GM12878 (cell line): ENCODE measurements at regions not wholly inside any gene's neighbourhood (a gene's known extent, or its start where the extent isn't known, plus 50 kb on each side); places are given as distances from the start of the nearest gene placed in this dataset.

Source experiments
- ATAC-seq: fragments of 200-7000 bp; cut with Tn5 transposase; 3 replicates; pipeline ENCODE4 v1.9.1; 2020; ENCODE audit warnings: mild to moderate bottlenecking, moderate library complexity
- BruUV-seq: library from RNA; stranded (reverse); fragments of 400-500 nt; replicated peaks from 2 replicates; lab custom pipeline; 2021; lab: Mats Ljungman, UMichigan
- CTCF ChIA-PET: fragments of 300-600 bp; sonication (Branson Sonifier 250); formaldehyde crosslinking; extraction: SDS; loops from one replicate; lab custom pipeline; 2021; ENCODE audit warnings: inconsistent platforms; lab: Yijun Ruan, JAX
- POLR2A ChIA-PET: fragments of 350-600 bp; formaldehyde crosslinking; extraction: SDS; loops from one replicate; lab custom pipeline; 2021; ENCODE audit warnings: inconsistent platforms; lab: Charles Lee
- RAD21 ChIA-PET: fragments of 300-600 bp; sonication (Branson Sonifier 250); formaldehyde crosslinking; loops from one replicate; lab custom pipeline; 2023; ENCODE audit warnings: antibody characterized with exemption; ENCODE audit not compliant: unreplicated experiment; lab: Charles Lee
- SMC1A ChIA-PET: fragments of 300-600 bp; sonication (Branson Sonifier 250); formaldehyde crosslinking; loops from one replicate; lab custom pipeline; 2023; ENCODE audit not compliant: unreplicated experiment, uncharacterized antibody; lab: Charles Lee
- DNase-seq: peaks from one replicate; pipeline ENCODE4 v3.0.0-alpha.2; 2011; ENCODE audit warnings: low read depth, low spot score
- FAIRE-seq: peaks from 3 replicates; lab custom pipeline; 2011; peaks lifted over from hg19 to GRCh38; lab: Jason Lieb, UNC
- H2AFZ ChIP-seq: 2 replicates; pipeline ENCODE4 v1.6.0; 2011; ENCODE audit warnings: low read depth, low read length, control low read depth; ENCODE audit not compliant: control insufficient read depth
- H3K27ac ChIP-seq: 2 replicates; pipeline ENCODE4 v1.5.1; 2011; ENCODE audit warnings: control low read depth; ENCODE audit not compliant: control insufficient read depth, insufficient read depth
- H3K27me3 ChIP-seq, 2 experiments: replicated peaks in 1 of 2; 2 replicates each; pipeline versions ENCODE4 v1.6.0 to v1.6.1; 2011; ENCODE audit warnings: low read length in 1 of 2; ENCODE audit not compliant: control insufficient read depth in 2 of 2, insufficient read depth in 2 of 2
- H3K36me3 ChIP-seq, 2 experiments: 2 replicates each; pipeline ENCODE4 v1.5.1; 2011; ENCODE audit warnings: low read length in 1 of 2; ENCODE audit not compliant: control insufficient read depth in 2 of 2, insufficient read depth in 2 of 2
- H3K4me1 ChIP-seq: 2 replicates; pipeline ENCODE4 v1.6.1; 2011; ENCODE audit warnings: mild to moderate bottlenecking, low read length, moderate library complexity, mixed read lengths; ENCODE audit not compliant: control insufficient read depth, insufficient read depth
- H3K4me2 ChIP-seq: 2 replicates; pipeline ENCODE4 v1.6.0; 2011; ENCODE audit warnings: control low read depth; ENCODE audit not compliant: control insufficient read depth, insufficient read depth
- H3K4me3 ChIP-seq: fragments of 200-600 bp; sonication (generic); 2 replicates; pipeline ENCODE4 v1.5.1; 2016
- H3K79me2 ChIP-seq: 2 replicates; pipeline ENCODE4 v1.6.0; 2011; ENCODE audit warnings: low read length; ENCODE audit not compliant: control insufficient read depth, insufficient read depth
- H3K9ac ChIP-seq: 2 replicates; pipeline ENCODE4 v1.8.0; 2011; ENCODE audit warnings: low read length, control low read depth, mixed read lengths; ENCODE audit not compliant: control insufficient read depth, insufficient read depth
- H3K9me3 ChIP-seq: replicated peaks from 3 replicates; pipeline ENCODE4 v1.5.1; 2011; ENCODE audit warnings: mild to moderate bottlenecking, low read length; ENCODE audit not compliant: control insufficient read depth, insufficient read depth
- H4K20me1 ChIP-seq: 2 replicates; pipeline ENCODE4 v1.6.0; 2011; ENCODE audit not compliant: control insufficient read depth, insufficient read depth
- CEBPB ChIP-seq, 2 experiments: fragments of 150-350 bp in 1 of 2; IDR thresholded peaks; 2 replicates each; pipeline ENCODE4 v1.6.1; 2012 to 2014; ENCODE audit warnings: low read depth in 2 of 2, low read length in 2 of 2, borderline replicate concordance in 1 of 2, inconsistent platforms in 1 of 2
- E2F4 ChIP-seq: IDR thresholded peaks from 2 replicates; pipeline ENCODE4 v1.6.1; 2012; ENCODE audit warnings: low read depth, low read length, improper control_type of control experiment
- EED ChIP-seq: sonication (generic); IDR thresholded peaks from 2 replicates; pipeline ENCODE4 v1.6.1; 2016; ENCODE audit warnings: antibody characterized with exemption, low read depth
- ETV6 ChIP-seq, 2 experiments: fragments of 450-650 bp in 1 of 2; IDR thresholded peaks in 1 of 2; conservative IDR thresholded peaks in 1 of 2; 2 replicates each; pipeline ENCODE4 v1.6.1; 2014; ENCODE audit warnings: antibody characterized with exemption in 1 of 2, borderline replicate concordance in 1 of 2, low read depth in 1 of 2, mild to moderate bottlenecking in 1 of 2, moderate library complexity in 1 of 2
- HDGF ChIP-seq: fragments of 450-650 bp; IDR thresholded peaks from 2 replicates; pipeline ENCODE4 v1.6.1; 2016; ENCODE audit warnings: antibody characterized with exemption
- HSF1 ChIP-seq: fragments of 150-350 bp; IDR thresholded peaks from 2 replicates; pipeline ENCODE4 v1.6.1; 2014; ENCODE audit warnings: mild to moderate bottlenecking, low read depth, low read length
- PBX3 ChIP-seq: IDR thresholded peaks from 2 replicates; pipeline ENCODE4 v1.6.1; 2011; ENCODE audit warnings: mild to moderate bottlenecking, low read depth, low read length, moderate library complexity; ENCODE audit not compliant: insufficient replicate concordance
- RELB ChIP-seq: fragments of 450-650 bp; IDR thresholded peaks from 2 replicates; pipeline ENCODE4 v1.6.1; 2017; ENCODE audit warnings: low read depth, mild to moderate bottlenecking, moderate library complexity
- WGBS: methylation state at CpG from one replicate; pipeline ENCODE4 v1.1.6; 2016; ENCODE audit warnings: low lambda C conversion rate; ENCODE audit not compliant: insufficient replicate concordance, insufficient coverage; ENCODE audit errors: missing lambda C conversion rate; 5-methylcytosine and 5-hydroxymethylcytosine counted together
- in situ Hi-C: fragments of 300-500 bp; cut with MboI; formaldehyde crosslinking; loops from 9 replicates; pipeline ENCODE4 v1.14.3; 2018; ENCODE audit warnings: mixed read lengths
- intact Hi-C: fragments of 100-400 bp; cut with micrococcal nuclease; formaldehyde crosslinking; loops from one replicate; pipeline ENCODE4 v1.14.2; 2022; ENCODE audit not compliant: unreplicated experiment

GRCh38 chr2:153027533-153027932 lies 309.1 kb downstream of the ARL6IP6 start (continued):
- TF ChIP-seq HSF1, result no peak

GRCh38 chr2:153020201-153020600 lies 301.8 kb downstream of the ARL6IP6 start:
- ATAC-seq, result no peak
- Histone ChIP-seq H2AFZ (no peak overlapping the region), H3K79me2 (no peaks in the 10 kb centered on the region), H3K36me3 (no peaks in the 10 kb centered on the region), H3K4me2 (no peak overlapping the region), H3K9ac (no peak overlapping the region), H3K27ac (no peak overlapping the region), H3K4me3 (no peak overlapping the region), H3K9me3 (no peaks in the 10 kb centered on the region), H3K4me1 (no peaks in the 10 kb centered on the region), H3K27me3 (no peaks in the 10 kb centered on the region)
- ChIA-PET CTCF (no interaction called here), POLR2A (no interaction called here), SMC1A (no interaction called here)
- BruUV-seq, result no TSS peak
- WGBS, result 37% methylated on average over 2 of the region's 2 CpGs
- in situ Hi-C loops, result no loop called here
- TF ChIP-seq ETV6 (conservative IDR thresholded peaks at IDR 0.05 in 1 of 2, IDR thresholded peaks at IDR 0.05 in 1 of 2; ENCODE audit: borderline replicate concordance in 1 of 2, low read depth in 1 of 2), result no peak
- no peak for TF ChIP-seq RELB
- no peak for TF ChIP-seq CEBPB (IDR thresholded peaks at IDR 0.05; ENCODE audit: borderline replicate concordance in 1 of 2, low read depth in 2 of 2, low read length in 2 of 2)
- no peak for TF ChIP-seq E2F4
- TF ChIP-seq PBX3, result no peak
- TF ChIP-seq HDGF, result no peak
- no peak for TF ChIP-seq EED
- TF ChIP-seq, all 136 proteins: peak for 0
- FAIRE-seq (no peak), DNase-seq (no peak)
- H4K20me1 ChIP-seq, result no peaks in the 10 kb centered on the region
- RAD21 ChIA-PET, result no interaction called here
- intact Hi-C loops, result no loop called here
